ENCODE measurements at regions not wholly inside any gene's neighbourhood (a gene's known extent, or its start where the extent isn't known, plus 50 kb on each side); places are given as distances from the start of the nearest gene placed in this dataset.

DNA sequence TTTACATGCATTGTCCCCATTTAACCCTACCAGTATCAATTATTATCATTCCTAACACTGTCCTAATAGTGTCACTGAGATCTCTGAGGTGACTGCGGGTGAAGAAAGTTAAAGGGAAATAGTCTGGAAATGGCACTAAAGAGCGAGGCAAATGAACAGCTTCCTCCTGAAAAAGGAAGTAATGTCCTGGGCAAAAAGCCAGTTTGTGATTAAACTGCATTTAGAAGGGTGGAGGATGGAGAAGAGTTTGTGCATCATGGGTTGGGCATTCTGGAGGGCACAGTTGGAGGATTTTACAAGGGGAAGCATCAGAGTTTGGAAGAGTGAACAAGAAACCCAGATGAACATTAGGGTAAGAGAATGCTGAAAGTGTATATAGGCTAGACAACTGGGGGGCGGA is 60.5 kb upstream of the SLC25A4 start:
- RAD21 ChIA-PET (ENCODE audit: unreplicated experiment): no interaction called here
- POLR2A ChIA-PET: no interaction called here
- BruUV-seq (replicated peaks): no TSS peak

DNA sequence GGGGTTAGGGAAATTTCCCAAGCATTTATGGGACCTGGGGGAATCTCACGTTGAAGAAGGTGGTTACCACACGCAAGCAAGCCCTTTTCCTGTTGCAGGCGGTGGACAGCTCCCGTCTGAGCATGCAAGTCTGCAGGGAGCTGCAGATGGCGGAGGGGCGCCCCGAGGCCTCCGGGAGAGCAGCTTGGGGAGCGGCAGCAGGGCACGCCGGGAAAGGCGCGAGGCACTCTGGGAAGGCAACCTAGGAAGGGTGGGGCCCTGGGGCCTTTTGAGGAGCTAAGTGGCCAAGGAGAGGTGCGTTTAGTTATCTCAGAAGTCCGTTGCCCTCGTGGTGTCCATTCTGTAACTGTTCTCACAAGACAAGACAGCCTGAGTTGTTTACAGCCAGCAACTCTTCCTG is 57.0 kb upstream of the SLC25A4 start:
- ChIA-PET POLR2A (no interaction called here), RAD21 (ENCODE audit: unreplicated experiment) (interaction anchor here (1.5 kb wide), 1 partner anchor 10 kb away, joined by 3 read pairs; no protein-coding TSS in a partner anchor), SMC1A (ENCODE audit: uncharacterized antibody, unreplicated experiment) (interaction anchor here (0.7 to 1.1 kb wide), 4 partner anchors 9 to 245 kb away, joined by 3 to 4 read pairs (median 3); no protein-coding TSS in a partner anchor), CTCF (no interaction called here)
- Histone ChIP-seq H3K36me3 (ENCODE audit: control insufficient read depth in 2 of 2, insufficient read depth in 2 of 2, low read length in 1 of 2) (no peaks in the 10 kb centered on the region), H3K27ac (ENCODE audit: control insufficient read depth, insufficient read depth) (no peak overlapping the region), H3K27me3 (replicated peaks in 1 of 2; ENCODE audit: control insufficient read depth in 2 of 2, insufficient read depth in 2 of 2, low read length in 1 of 2) (peaks cover 0 to 5% of the 10 kb centered on the region in 2 experiments; a peak in 1 of 4 replicates), H3K4me2 (ENCODE audit: control insufficient read depth, insufficient read depth) (no peak overlapping the region), H3K79me2 (ENCODE audit: control insufficient read depth, insufficient read depth, low read length) (no peaks in the 10 kb centered on the region), H3K9me3 (replicated peaks; ENCODE audit: control insufficient read depth, insufficient read depth, low read length) (no peaks in the 10 kb centered on the region), H4K20me1 (ENCODE audit: control insufficient read depth, insufficient read depth) (no peaks in the 10 kb centered on the region), H3K9ac (ENCODE audit: control insufficient read depth, insufficient read depth, low read length) (no peak overlapping the region), H2AFZ (ENCODE audit: control insufficient read depth, low read depth, low read length) (no peak overlapping the region), H3K4me1 (ENCODE audit: control insufficient read depth, insufficient read depth, low read length) (no peaks in the 10 kb centered on the region), H3K4me3 (no peak overlapping the region)
- intact Hi-C loops (cut with micrococcal nuclease; ENCODE audit: unreplicated experiment): no loop called here
- ATAC-seq: no peak
- in situ Hi-C loops (cut with MboI): no loop called here
- no peak for DNase-seq (ENCODE audit: low read depth, low spot score)
- TF ChIP-seq RAD21 (IDR thresholded peaks at IDR 0.05; ENCODE audit: insufficient read depth, low read depth, low read length) (no peak), MEF2A (IDR thresholded peaks at IDR 0.05; ENCODE audit: insufficient read depth, low read depth, low read length) (no peak), HDAC2 (IDR thresholded peaks at IDR 0.05) (no peak), ZNF622 (IDR thresholded peaks at IDR 0.05) (no peak), RCOR1 (conservative IDR thresholded peaks at IDR 0.05; ENCODE audit: low read depth, low read length) (no peak), NFIC (IDR thresholded peaks at IDR 0.05; ENCODE audit: low read depth, low read length) (no peak), ZNF207 (IDR thresholded peaks at IDR 0.05; ENCODE audit: borderline replicate concordance) (no peak), IKZF2 (IDR thresholded peaks at IDR 0.05) (no peak), KDM1A (IDR thresholded peaks at IDR 0.05; ENCODE audit: borderline replicate concordance) (no peak), SIX5 (IDR thresholded peaks at IDR 0.05; ENCODE audit: low read depth, low read length, severe bottlenecking) (no peak), ZNF384 (IDR thresholded peaks at IDR 0.05; ENCODE audit: borderline replicate concordance, low read depth, low read length) (no peak), CREM (IDR thresholded peaks at IDR 0.05; ENCODE audit: low read depth) (no peak), NR2C1 (IDR thresholded peaks at IDR 0.05) (no peak), GABPA (IDR thresholded peaks at IDR 0.05; ENCODE audit: low read depth) (no peak), STAT3 (IDR thresholded peaks at IDR 0.05; ENCODE audit: low read depth, low read length) (no peak), MEF2B (IDR thresholded peaks at IDR 0.05; ENCODE audit: partially characterized antibody, poor library complexity, severe bottlenecking) (no peak), NBN (IDR thresholded peaks at IDR 0.05) (no peak)
- TF ChIP-seq, protein P1, sequence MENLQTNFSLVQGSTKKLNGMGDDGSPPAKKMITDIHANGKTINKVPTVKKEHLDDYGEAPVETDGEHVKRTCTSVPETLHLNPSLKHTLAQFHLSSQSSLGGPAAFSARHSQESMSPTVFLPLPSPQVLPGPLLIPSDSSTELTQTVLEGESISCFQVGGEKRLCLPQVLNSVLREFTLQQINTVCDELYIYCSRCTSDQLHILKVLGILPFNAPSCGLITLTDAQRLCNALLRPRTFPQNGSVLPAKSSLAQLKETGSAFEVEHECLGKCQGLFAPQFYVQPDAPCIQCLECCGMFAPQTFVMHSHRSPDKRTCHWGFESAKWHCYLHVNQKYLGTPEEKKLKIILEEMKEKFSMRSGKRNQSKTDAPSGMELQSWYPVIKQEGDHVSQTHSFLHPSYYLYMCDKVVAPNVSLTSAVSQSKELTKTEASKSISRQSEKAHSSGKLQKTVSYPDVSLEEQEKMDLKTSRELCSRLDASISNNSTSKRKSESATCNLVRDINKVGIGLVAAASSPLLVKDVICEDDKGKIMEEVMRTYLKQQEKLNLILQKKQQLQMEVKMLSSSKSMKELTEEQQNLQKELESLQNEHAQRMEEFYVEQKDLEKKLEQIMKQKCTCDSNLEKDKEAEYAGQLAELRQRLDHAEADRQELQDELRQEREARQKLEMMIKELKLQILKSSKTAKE (IDR thresholded peaks at IDR 0.05; ENCODE audit: low read depth, poor library complexity, severe bottlenecking): no peak
- WGBS (ENCODE audit: insufficient coverage, insufficient replicate concordance, low lambda C conversion rate, missing lambda C conversion rate): 65% methylated on average over 16 of the region's 16 CpGs
- FAIRE-seq: no peak
- no TSS peak for BruUV-seq (replicated peaks)

More for the DNA sequence above, 60.5 kb upstream of the SLC25A4 start:
- Histone ChIP-seq H3K4me2 (ENCODE audit: control insufficient read depth, insufficient read depth) (no peak overlapping the region), H2AFZ (ENCODE audit: control insufficient read depth, low read depth, low read length) (no peak overlapping the region), H3K9me3 (replicated peaks; ENCODE audit: control insufficient read depth, insufficient read depth, low read length) (no peaks in the 10 kb centered on the region), H3K4me1 (ENCODE audit: control insufficient read depth, insufficient read depth, low read length) (no peaks in the 10 kb centered on the region), H3K79me2 (ENCODE audit: control insufficient read depth, insufficient read depth, low read length) (no peaks in the 10 kb centered on the region), H3K27me3 (replicated peaks in 1 of 2; ENCODE audit: control insufficient read depth in 2 of 2, insufficient read depth in 2 of 2, low read length in 1 of 2) (peaks cover 0 to 8% of the 10 kb centered on the region in 2 experiments; a peak in 1 of 4 replicates), H3K27ac (ENCODE audit: control insufficient read depth, insufficient read depth) (no peak overlapping the region), H4K20me1 (ENCODE audit: control insufficient read depth, insufficient read depth) (no peaks in the 10 kb centered on the region), H3K4me3 (no peak overlapping the region), H3K9ac (ENCODE audit: control insufficient read depth, insufficient read depth, low read length) (no peak overlapping the region), H3K36me3 (ENCODE audit: control insufficient read depth in 2 of 2, insufficient read depth in 2 of 2, low read length in 1 of 2) (no peaks in the 10 kb centered on the region)
- no peak for TF ChIP-seq YY1 (IDR thresholded peaks at IDR 0.05; ENCODE audit: low read depth, low read length)
- TF ChIP-seq NFYB (IDR thresholded peaks at IDR 0.05; ENCODE audit: insufficient read depth, low read depth, low read length): no peak
- TF ChIP-seq MTA2 (IDR thresholded peaks at IDR 0.05; ENCODE audit: low read depth): no peak
- DNase-seq (ENCODE audit: low read depth, low spot score) (no peak), FAIRE-seq (no peak), ATAC-seq (no peak)
- ChIA-PET SMC1A (ENCODE audit: uncharacterized antibody, unreplicated experiment) (interaction anchor here (1.0 to 1.4 kb wide), 2 partner anchors 40 to 104 kb away, joined by 3 read pairs; no protein-coding TSS in a partner anchor), CTCF (interaction anchor here (0.7 to 2.4 kb wide), 5 partner anchors 13 to 52 kb away, joined by 3 to 13 read pairs (median 3); no protein-coding TSS in a partner anchor)
- WGBS (ENCODE audit: insufficient coverage, insufficient replicate concordance, low lambda C conversion rate, missing lambda C conversion rate): 30% methylated on average over 3 of the region's 3 CpGs
- intact Hi-C loops (cut with micrococcal nuclease; ENCODE audit: unreplicated experiment) (no loop called here), in situ Hi-C loops (cut with MboI) (no loop called here)

Data from GM12878 (cell line).